ENCODE measurements at regions not wholly inside any gene's neighbourhood (a gene's known extent, or its start where the extent isn't known, plus 50 kb on each side); places are given as distances from the start of the nearest gene placed in this dataset.

GRCh38 chr11:82038154-82038553, 695.5 kb downstream of the FAM181B start:
- TF ChIP-seq CTCF (IDR thresholded peaks at IDR 0.05) (no peak), POLR2A (IDR thresholded peaks at IDR 0.05) (no peak), POLR2AphosphoS5 (IDR thresholded peaks at IDR 0.05) (no peak)

All from sigmoid colon (tissue), 4 donors.